NK-92 treated with Interleukin-12 subunit alpha and Interleukin-12 subunit beta, amount 100 ng/mL, for 24 hours (cell line): ENCODE measurements at regions not wholly inside any gene's neighbourhood (a gene's known extent, or its start where the extent isn't known, plus 50 kb on each side); places are given as distances from the start of the nearest gene placed in this dataset.
"Not testable (repeated sequence)": the region's sequence is repeated elsewhere in the genome, so short reads cannot be mapped to it uniquely, and the experiment has no call there.

ENCODE experiments used
- DNase-seq: peaks from one replicate; lab custom pipeline; 2025; lab: John Stamatoyannopoulos, UW

DNA sequence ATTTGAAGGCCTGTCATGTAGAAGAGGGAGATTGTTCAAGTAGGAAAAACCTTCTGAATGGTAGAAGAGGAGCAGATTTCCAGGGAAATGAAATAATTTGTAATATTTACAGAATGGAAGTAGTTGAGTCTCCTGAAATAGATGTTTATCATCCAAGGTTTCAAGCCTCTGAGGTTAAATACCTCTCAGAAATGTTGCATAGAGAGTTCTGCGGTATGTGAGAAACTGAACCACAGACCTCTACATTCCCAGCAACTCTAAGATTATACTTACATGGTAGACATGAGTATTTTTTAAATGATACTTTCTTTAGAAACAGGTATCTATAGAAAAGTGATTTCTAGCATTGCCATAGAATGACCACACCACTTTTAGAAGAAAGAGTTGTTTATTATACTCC lies 379.8 kb upstream of the FANCL start:
- DNase-seq, result no peak

DNA sequence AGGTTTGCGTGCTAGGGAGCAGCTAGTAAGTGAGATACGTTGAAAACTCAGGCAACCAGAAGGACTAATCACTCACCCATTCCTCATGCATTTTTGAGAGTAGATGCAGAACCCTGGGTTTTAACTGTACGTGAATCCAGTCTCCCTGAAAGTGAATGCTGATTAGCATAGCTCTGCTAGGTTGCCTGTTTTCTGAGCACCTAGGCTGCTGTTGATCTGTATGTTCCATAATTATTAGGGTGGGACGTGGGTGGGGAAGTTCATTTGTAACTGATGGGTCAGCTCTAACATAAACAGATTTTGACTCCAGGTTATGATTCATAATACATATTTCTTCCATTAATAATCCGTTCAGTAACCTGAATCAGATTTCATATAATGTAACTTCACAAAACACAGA lies 379.0 kb upstream of the FANCL start:
- no peak for DNase-seq

DNA sequence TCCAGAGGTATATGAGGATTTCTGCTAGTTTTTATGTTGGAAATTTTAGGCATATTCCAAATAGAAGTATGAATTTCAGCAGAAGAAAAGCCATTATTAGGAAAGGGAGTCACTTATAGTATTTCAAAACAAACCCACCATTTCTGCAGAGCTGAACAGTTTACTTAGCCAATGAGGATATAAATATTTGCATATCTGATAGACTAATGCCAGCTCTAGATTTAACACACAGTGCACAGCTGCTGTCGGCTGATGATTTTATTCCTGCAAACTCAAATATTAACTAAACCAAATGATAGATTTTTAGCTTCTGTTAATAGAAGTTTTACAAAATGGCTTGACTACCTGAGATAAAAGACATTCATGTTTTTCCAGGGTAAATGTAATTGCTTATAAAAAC lies 375.8 kb upstream of the FANCL start:
- DNase-seq, result no peak

GRCh38 chr2:58614219-58614618 lies 373.1 kb upstream of the FANCL start:
- DNase-seq, result no peak

DNA sequence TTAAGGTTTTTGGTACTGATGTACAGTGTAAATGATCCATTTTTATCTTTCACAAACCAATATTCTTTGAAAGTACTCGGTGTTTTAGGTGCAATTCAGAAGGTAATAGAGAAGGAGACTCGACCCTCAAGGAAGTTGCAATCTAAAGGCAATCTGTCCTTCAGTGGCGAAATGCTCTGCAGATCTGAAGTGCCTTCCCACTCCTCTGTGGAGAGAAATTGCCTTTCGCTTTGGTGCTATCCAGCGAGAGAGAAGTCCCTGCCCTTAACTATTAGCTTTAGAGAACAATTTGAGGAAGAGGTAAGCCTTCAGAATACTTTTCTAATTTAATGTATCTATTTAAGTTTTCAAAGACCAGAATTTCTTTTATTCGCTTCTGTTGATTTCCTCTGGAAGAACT lies 371.8 kb upstream of the FANCL start:
- no peak for DNase-seq

GRCh38 chr2:58609326-58609725 lies 368.2 kb upstream of the FANCL start:
- no peak for DNase-seq

- no peak for DNase-seq
Observed at GRCh38 chr2:58608146-58608545, 367.0 kb upstream of the FANCL start.

- DNase-seq, result no peak
Observed at GRCh38 chr2:58607448-58607847, 366.3 kb upstream of the FANCL start.

- DNase-seq, result no peak
Observed at GRCh38 chr2:58606799-58607198, 365.7 kb upstream of the FANCL start.

DNA sequence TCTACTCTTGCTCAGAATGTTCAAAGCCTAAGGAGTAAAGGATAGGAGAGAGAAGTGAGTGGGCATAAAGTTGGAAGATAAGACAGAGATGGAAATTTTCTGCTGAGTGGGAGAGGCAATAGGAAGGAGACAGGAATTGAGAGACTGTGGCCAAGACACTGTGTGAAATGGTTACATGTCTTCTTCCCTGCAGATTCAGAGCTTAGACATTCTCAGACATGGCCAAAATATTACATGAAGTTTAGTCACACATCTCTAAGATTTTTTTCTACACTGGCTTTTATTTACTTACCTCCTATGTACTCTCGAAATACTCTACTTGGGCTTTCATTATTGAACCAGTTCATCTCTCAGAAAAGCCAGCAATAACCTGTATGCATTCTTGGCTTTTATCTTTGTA lies 363.0 kb upstream of the FANCL start:
- no peak for DNase-seq

GRCh38 chr2:58601017-58601416 lies 359.9 kb upstream of the FANCL start:
- DNase-seq, result no peak

- DNase-seq, result no peak
Observed at GRCh38 chr2:58598171-58598570, 357.0 kb upstream of the FANCL start.

DNA sequence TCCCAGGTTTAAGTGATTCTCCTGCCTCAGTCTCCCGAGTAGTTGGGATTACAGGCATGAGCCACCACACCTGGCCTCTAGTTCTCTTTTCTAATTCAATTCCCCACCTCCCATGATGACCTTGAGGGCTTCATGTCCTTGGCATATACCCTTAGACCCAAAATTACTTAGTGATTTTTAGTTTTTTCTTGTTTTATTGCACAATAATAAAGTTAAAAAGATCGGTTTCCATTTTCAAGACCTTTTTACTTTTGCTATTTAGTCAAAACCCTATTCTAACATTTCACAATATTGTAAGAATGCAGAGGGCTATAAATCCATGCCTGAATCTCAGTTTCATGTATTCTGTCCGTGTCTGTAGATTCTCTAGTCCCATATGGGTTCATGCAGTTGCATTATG lies 354.6 kb upstream of the FANCL start:
- no peak for DNase-seq

GRCh38 chr2:58594762-58595161 lies 353.6 kb upstream of the FANCL start:
- no peak for DNase-seq

DNA sequence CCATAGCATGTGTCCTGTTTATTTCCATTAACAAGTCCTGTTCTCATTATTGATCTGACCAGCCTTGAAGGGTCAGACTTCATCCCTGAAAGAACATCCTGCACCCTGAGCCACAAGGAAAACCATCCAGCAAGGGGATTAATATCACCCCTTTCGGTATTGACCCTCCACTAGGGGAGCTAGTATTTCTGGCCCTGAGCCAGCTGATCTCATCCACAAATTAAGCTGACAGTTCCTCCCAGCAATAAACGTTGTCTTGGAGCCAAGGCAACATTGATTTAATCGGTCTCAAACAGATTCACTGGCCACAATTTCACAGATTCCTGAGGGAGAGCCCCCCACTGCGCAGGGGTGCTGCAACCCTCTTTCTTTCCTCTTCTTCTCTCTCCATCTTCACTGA lies 353.1 kb upstream of the FANCL start:
- no peak for DNase-seq

GRCh38 chr2:58586178-58586577 lies 345.1 kb upstream of the FANCL start:
- not testable (repeated sequence) for DNase-seq

DNA sequence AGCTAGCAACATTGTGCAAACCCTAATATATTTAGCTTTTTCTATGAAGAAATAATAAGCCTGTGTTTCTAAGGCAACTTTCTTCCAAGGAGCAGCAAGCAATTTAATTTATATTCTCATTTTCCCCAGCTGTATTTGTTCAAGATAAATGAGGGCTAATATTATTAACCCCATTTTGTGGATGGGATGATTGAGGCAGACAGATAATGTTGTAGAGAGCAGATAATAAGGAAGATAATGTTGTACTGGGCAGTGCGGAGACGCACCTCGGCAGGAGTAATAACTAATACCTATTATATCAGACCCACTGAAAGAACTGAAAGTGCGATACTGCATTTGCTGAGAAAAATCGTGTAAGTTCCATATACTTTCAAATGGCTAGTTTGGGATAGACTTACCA lies 344.1 kb upstream of the FANCL start:
- DNase-seq, result no peak

GRCh38 chr2:58584606-58585118 lies 343.5 kb upstream of the FANCL start:
- DNase-seq, result no peak

GRCh38 chr2:58578276-58578675 lies 337.2 kb upstream of the FANCL start:
- no peak for DNase-seq

DNA sequence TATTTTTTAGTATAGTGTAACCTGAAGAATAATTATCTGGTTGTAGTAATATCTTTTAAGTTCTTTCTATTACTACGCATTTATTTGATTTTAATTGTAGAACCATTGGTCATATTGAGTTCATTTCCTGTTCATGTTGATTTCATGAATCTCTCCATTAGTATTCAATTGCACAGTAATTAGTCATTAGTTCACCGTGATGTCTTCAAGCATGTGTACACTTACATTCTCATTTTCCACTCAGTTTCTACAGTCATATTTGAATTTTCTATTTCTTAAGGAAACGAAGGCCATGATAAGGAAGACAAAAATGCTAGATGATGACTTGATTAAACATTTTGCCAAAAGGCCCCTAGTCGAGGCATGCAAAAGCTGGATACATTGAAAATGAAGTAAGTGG lies 333.7 kb upstream of the FANCL start:
- no peak for DNase-seq

GRCh38 chr2:58572731-58573130 lies 331.6 kb upstream of the FANCL start:
- DNase-seq, result no peak

GRCh38 chr2:58571181-58571852 lies 330.2 kb upstream of the FANCL start:
- no peak for DNase-seq

- peak; percentile 1 for DNase-seq
Observed at GRCh38 chr2:58569475-58570185, 328.5 kb upstream of the FANCL start.

DNA sequence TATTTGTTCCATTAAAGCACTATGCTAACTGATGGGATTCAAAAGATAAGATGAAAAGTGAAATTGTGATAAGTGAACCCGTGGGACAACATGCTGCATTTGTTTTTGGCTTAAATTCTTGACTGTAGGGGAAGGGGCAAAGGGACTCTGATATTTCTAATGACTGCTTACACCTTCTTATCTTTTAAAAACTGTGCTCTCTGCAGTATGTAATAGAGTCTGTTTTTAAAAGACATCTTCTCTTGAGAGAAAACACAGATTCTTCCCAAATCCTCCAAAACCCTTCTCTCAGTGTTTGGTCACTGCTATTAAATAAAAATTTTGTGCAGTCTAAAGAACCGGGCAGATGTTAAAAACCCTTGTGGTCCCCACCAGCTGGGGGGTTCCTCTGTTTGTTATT lies 327.8 kb upstream of the FANCL start:
- DNase-seq, result no peak
